KBM-7 (cell line): ENCODE measurements at regions not wholly inside any gene's neighbourhood (a gene's known extent, or its start where the extent isn't known, plus 50 kb on each side); places are given as distances from the start of the nearest gene placed in this dataset.

ENCODE experiments used
- DNase-seq: peaks from one replicate; pipeline ENCODE4 v3.0.0-alpha.2; 2015
- in situ Hi-C: fragments of 300-500 bp; cut with MboI; formaldehyde crosslinking; loops from 2 replicates; pipeline ENCODE4 v1.14.3; 2020; ENCODE audit warnings: low sequenced_read_pairs, low pct_unique_long_range_greater_than_20kb, mixed read lengths

- in situ Hi-C loops, result no loop called here
- peak; percentile 58 for DNase-seq
These were observed 1103.3 kb upstream of the B3GALT2 start for GRCh38 chr1:194289569-194290266.

DNA sequence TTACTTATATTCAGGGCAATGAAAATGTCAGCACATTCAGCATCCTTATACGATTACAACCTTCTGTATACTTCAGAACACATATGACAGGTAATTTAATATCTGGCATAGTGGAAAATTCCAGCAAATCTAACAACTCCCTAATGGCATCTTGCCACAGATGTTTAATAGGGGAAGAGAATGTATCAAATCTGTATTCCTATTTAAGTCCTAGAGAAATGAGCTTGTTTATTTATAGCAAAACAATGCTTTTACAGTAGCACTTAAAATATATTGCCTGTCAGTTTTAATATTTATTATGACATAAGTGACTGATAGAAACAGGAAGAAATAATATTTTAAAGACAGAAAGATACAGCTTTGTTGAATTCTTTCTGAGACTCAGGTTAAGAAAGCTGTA is 1101.8 kb upstream of the B3GALT2 start:
- no peak for DNase-seq
- in situ Hi-C loops, result no loop called here

- in situ Hi-C loops, result no loop called here
- DNase-seq, result no peak
These were observed 1095.0 kb upstream of the B3GALT2 start for GRCh38 chr1:194281376-194281775.

GRCh38 chr1:194280463-194280862 is 1094.0 kb upstream of the B3GALT2 start:
- DNase-seq, result no peak
- in situ Hi-C loops, result no loop called here

GRCh38 chr1:194279975-194280374 is 1093.6 kb upstream of the B3GALT2 start:
- no peak for DNase-seq

GRCh38 chr1:194277927-194278326 is 1091.5 kb upstream of the B3GALT2 start:
- no peak for DNase-seq
- in situ Hi-C loops, result no loop called here

More at GRCh38 chr1:194279975-194280374, 1093.6 kb upstream of the B3GALT2 start:
- in situ Hi-C loops, result no loop called here

DNA sequence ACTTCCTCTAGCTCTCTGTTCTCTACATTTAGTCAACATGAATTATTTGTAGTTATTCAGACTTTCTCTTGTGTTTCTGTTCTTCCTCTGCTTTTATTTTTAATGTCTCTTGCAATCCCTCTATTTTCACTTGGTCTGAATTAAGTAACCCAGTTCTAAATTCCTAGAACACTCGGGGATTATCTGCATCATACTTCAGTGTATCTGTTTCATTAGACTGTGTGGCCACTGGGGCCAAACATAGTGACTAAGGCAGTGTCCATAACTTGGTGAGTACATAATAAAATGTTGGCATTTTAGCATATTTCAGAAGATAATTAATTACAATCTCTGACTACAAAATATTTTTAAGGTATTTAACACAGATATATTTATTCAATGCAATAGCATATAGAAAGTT is 1087.2 kb upstream of the B3GALT2 start:
- DNase-seq, result no peak
- in situ Hi-C loops, result no loop called here

GRCh38 chr1:194268839-194269238 is 1082.4 kb upstream of the B3GALT2 start:
- no peak for DNase-seq
- in situ Hi-C loops, result no loop called here

DNA sequence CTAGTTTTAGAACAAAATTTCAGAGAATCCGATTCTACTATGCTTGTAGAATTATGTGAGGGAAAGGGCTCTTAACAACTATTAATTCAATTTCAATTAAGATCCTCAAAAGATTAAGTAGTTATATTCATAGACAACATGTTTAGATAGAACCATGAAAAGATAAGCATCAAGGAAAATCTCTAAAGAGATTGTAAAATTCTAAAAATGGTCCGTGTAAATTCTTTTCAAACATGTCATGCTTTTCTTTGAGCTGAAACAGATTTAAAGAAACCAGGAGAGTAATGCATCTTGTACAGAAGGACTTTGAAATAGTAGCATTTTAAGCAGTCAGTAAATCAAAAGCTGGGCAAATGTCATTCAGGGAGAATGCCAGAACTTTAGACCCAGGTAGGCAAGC is 1080.6 kb upstream of the B3GALT2 start:
- no peak for DNase-seq
- in situ Hi-C loops, result no loop called here

DNA sequence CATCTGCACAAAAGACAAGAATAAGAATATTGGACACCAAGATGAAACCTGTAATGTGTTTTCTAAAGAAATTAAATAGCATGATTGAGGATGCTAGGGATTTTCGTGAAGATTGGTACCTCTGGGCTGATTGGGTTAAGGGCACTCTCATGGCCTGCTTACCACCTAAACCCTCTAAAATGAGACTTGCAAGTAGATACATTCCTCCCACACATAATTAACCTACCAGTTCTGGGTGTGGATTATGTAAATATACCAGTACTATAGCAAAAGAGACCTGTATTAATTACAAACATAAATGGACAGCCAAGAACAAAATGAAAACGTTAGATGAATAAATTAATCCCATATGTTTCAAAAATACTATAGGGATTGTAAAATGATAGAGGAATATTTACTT is 1069.6 kb upstream of the B3GALT2 start:
- DNase-seq, result no peak
- in situ Hi-C loops, result no loop called here

- DNase-seq, result no peak
These were observed 1065.8 kb upstream of the B3GALT2 start for GRCh38 chr1:194252199-194252598.

DNA sequence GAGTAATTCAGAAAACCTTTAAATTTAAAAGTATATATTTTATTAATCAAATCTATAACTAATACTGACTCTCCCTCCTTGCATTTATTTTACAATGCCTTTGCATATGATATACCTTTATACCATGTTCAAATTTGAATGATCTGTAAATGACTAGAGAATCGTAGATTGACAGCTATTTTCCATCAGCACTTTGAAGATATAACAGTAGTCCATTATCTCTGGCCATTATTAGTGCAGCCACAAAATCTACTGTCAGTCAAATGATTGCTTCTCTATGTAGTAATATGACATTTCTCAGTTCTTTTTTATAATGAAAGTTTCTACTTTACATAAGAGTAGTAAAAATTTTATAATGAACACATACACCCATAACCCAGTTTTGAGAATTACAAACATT is 1054.8 kb upstream of the B3GALT2 start:
- DNase-seq, result no peak
- in situ Hi-C loops, result no loop called here

More at GRCh38 chr1:194252199-194252598, 1065.8 kb upstream of the B3GALT2 start:
- in situ Hi-C loops, result no loop called here

DNA sequence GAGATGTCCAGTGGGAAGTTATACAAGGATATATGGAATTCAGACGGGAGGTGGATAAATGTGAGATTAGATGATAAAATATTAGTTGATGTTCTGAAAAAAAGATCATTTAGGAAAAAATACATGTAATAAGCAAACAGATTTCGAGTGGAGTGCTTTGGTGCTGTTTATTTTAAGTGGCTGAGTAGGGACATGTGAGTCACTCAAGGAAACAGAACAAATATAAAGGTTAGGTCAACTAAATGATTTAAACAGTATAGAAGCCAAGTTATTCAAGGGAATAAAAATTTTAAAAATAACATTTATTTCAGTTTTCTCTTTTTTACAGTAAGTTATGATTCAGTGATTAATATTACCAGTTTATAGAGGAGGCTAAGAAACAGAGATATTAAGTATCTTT is 1046.7 kb upstream of the B3GALT2 start:
- no peak for DNase-seq
- in situ Hi-C loops, result no loop called here

DNA sequence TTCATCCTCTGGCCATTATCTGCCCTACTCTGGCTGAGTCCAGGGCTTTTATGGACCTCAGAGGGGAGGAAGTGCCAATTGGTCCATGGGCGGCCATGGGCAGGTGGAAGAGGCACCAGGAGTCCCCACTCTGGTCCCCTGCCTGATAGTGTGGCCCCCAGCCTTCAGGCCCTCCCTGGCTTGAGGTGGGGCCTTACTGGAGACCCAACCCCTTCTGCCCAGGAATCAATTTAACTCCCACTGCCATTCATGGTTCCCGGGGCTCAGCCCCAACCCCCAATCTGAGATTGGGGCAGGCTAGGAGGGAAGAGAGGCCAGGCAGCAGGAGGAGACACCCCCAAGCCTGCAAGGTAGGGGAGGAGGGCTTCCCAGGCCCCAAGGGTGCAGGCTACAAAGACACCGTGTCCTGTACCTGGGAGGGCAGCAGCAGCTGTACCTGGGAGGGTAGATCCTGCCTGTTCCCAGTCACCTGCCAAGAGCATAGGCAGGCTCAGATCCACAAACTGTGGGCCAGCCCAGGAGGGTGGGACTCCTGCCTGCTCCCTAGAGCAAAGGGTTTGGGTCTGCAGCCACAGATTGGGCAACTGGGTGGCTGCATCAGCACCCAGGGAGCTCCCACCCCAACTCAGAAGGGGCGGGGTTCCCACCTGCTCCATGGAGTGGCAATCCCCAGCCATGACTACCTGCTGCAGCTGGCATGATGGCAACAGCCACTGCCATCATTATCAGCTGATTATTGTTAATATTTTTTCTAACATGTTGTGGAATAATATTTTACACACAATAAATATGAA is 1044.1 kb upstream of the B3GALT2 start:
- DNase-seq, result no peak
- in situ Hi-C loops, result no loop called here

GRCh38 chr1:194228427-194228826 is 1042.0 kb upstream of the B3GALT2 start:
- DNase-seq, result no peak
- in situ Hi-C loops, result no loop called here

GRCh38 chr1:194227161-194227560 is 1040.7 kb upstream of the B3GALT2 start:
- DNase-seq, result no peak
- in situ Hi-C loops, result no loop called here

- in situ Hi-C loops, result no loop called here
These were observed 1039.4 kb upstream of the B3GALT2 start for GRCh38 chr1:194225821-194226220.

GRCh38 chr1:194223596-194223995 is 1037.2 kb upstream of the B3GALT2 start:
- in situ Hi-C loops, result no loop called here
- peak; percentile 45 for DNase-seq

More at GRCh38 chr1:194225821-194226220, 1039.4 kb upstream of the B3GALT2 start:
- peak; percentile 78 for DNase-seq

DNA sequence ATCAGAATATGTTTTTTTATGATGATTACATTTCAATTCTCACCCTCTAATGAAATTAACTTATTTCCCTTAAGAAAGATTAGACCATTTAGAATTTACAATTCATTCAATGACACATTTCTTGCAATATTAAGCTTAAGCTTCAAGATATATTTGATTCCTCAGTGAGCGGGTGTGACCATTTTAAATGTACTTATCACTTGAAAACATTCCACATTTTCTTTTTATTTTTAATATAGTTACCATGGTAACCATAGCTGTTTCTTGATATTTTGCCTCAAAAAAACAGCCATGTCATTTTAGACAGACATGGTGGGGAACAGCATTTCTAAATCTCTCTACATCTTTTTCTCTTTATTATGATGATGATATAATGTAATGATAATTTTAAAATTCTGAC is 1029.0 kb upstream of the B3GALT2 start:
- in situ Hi-C loops, result no loop called here
- no peak for DNase-seq

DNA sequence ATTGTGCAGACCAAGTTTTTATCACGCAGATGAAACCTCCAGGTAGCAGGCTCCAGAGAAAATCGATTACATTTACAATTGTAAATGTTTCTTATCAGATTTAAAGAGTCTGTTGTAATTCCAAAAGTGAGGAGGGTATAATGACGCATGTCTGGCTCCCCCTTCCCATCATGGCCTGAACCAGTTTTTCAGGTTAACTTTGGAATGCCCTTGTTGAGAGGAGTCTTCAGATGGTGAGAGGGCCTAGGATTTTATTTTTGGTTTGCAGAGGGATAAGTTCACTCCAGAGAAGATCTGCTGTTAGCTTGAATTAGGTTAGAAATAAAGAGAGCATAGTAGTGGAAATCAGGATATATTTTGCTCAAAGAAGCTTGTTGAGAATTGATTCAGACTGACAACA is 1028.3 kb upstream of the B3GALT2 start:
- in situ Hi-C loops, result no loop called here
- no peak for DNase-seq

DNA sequence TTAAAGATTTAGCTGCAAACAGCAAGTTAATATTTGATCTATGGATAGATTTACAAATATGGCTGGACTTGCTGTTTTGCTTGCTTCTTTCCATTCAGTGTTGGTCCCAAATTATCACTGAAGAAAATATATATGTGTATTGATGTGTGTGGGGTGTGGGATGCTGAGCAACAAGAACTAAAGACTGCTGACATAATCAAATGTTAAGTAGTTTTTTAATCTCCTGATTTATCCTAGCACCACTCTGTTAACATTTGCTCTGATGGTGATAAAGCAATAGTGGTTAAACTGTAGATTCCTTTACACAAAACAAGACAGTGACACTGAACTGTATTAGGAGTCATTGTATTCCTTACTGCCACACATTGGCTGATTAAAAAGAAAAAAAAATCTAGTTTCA is 1023.5 kb upstream of the B3GALT2 start:
- in situ Hi-C loops, result no loop called here
- DNase-seq, result no peak
